ENCODE measurements at regions not wholly inside any gene's neighbourhood (a gene's known extent, or its start where the extent isn't known, plus 50 kb on each side); places are given as distances from the start of the nearest gene placed in this dataset.

DNA sequence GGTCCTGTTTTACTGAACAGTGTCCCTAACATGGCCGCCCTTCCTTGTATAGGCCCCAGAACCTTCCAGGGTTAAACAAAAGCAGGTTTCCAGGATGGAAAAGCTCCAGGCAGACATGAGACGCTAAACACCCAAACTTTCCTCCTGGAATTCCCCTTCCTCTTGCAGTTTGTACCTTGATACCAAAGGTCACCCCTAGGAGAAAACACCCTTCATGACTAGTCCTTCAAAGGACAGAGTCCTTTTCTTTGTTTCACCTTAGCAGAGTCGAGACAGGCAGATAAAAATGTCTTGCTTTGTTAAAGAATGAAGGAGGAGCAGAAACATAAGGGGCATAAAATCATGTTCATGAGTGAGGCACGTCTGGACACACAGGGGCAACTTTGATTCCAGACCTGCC, 247.5 kb downstream of the BCOR start:
- H3K4me3 ChIP-seq (replicated peaks in 1 of 2; ENCODE audit: low read depth in 2 of 2, low read length in 2 of 2), result no peak overlapping the region
- TF ChIP-seq, protein P1, sequence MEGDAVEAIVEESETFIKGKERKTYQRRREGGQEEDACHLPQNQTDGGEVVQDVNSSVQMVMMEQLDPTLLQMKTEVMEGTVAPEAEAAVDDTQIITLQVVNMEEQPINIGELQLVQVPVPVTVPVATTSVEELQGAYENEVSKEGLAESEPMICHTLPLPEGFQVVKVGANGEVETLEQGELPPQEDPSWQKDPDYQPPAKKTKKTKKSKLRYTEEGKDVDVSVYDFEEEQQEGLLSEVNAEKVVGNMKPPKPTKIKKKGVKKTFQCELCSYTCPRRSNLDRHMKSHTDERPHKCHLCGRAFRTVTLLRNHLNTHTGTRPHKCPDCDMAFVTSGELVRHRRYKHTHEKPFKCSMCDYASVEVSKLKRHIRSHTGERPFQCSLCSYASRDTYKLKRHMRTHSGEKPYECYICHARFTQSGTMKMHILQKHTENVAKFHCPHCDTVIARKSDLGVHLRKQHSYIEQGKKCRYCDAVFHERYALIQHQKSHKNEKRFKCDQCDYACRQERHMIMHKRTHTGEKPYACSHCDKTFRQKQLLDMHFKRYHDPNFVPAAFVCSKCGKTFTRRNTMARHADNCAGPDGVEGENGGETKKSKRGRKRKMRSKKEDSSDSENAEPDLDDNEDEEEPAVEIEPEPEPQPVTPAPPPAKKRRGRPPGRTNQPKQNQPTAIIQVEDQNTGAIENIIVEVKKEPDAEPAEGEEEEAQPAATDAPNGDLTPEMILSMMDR (IDR thresholded peaks at IDR 0.05; ENCODE audit: low read depth, low read length), result no peak
- DNase-seq (ENCODE audit: low read depth in 2 of 2), result no peak

DNA sequence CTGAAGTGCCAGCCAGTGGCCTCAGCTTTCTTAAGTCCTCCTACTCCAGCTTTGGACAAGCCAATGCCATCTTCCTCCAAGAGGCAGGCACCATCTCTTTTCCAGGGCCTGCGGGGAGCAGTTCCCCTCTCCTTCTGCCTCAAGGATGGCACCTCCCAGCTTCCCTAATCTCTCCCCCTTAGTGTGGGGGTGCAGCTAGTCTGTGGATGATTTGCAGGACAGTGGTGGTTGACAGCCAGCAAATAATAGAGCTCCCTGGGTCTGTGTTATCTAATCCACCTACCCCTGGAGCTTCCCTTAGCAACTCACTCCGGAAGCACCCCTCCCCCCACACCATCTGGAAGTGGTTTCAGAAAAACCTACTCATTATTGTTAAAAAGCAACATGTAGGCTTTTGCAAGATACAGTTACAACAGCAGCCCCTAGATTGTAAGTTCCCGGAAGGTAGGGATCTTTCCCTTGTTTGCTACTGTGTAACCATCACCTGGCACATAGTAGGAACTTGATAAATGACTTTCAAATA, 247.1 kb downstream of the BCOR start:
- peak in 1 of 2 donors; percentile 68 for DNase-seq (ENCODE audit: low read depth in 2 of 2)
- H3K4me3 ChIP-seq (replicated peaks in 1 of 2; ENCODE audit: low read depth in 2 of 2, low read length in 2 of 2), result no peak overlapping the region
- TF ChIP-seq, protein P1 (IDR thresholded peaks at IDR 0.05; ENCODE audit: low read depth, low read length), result no peak

DNA sequence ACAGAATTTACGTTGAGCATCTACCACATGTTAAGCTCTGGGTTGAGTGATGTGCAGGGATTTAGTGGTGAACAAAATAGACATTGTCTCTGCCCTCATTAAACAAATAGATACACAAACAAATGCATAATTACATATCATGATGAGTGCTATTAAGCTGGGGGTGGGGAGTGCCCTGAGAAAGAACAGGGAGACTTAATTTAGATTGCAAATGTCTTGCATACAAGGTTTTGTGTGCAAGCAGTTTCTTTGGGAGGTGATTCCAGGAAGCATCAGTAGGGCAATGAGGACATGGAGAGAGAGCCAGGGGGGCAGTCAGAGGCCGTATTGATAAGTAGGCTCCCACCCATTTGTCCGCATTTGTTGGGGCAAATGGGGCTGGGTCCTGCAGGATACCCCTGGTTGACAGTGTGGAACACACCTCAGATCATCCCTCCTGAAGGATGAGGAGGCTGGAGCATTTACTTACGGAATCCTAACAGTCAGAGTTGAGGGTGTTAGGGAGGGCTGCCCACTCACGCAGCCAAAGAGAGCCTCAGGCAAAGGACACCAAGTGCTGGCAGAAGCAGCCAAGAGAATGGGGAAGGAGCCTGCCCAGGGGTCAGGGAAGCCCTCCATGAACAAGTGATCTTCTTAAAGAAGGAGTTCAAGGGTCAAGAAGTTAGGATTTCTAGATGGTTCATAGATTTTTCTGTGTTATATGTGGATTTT, 245.9 kb downstream of the BCOR start:
- DNase-seq (ENCODE audit: low read depth in 2 of 2), result no peak

DNA sequence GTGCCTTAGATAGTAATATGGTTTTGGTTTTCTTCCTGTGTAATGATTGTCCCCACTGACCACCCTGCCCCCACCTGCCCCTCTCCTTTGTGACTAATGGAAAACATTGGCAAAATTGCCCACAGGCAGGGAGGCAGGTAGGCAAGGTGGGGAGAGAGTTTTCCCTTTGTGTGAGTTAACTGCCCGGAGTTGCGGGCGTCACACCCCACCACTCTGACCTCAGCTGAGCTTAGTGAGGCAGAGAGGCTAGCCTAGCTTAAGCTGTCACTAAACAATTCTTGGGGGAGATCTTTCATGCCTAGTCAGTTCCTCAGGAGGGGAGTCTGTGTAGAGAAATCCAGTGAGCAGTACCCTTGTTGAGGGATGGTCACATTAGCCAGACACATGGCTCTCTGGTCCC, 245.3 kb downstream of the BCOR start:
- TF ChIP-seq, protein P1 (IDR thresholded peaks at IDR 0.05; ENCODE audit: low read depth, low read length), result no peak
- no peak overlapping the region for H3K4me3 ChIP-seq (replicated peaks in 1 of 2; ENCODE audit: low read depth in 2 of 2, low read length in 2 of 2)
- DNase-seq (ENCODE audit: low read depth in 2 of 2), result no peak

More for the DNA sequence above, 245.9 kb downstream of the BCOR start:
- TF ChIP-seq, protein P1 (IDR thresholded peaks at IDR 0.05; ENCODE audit: low read depth, low read length), result no peak
- no peak overlapping the region for H3K4me3 ChIP-seq (replicated peaks in 1 of 2; ENCODE audit: low read depth in 2 of 2, low read length in 2 of 2)

DNA sequence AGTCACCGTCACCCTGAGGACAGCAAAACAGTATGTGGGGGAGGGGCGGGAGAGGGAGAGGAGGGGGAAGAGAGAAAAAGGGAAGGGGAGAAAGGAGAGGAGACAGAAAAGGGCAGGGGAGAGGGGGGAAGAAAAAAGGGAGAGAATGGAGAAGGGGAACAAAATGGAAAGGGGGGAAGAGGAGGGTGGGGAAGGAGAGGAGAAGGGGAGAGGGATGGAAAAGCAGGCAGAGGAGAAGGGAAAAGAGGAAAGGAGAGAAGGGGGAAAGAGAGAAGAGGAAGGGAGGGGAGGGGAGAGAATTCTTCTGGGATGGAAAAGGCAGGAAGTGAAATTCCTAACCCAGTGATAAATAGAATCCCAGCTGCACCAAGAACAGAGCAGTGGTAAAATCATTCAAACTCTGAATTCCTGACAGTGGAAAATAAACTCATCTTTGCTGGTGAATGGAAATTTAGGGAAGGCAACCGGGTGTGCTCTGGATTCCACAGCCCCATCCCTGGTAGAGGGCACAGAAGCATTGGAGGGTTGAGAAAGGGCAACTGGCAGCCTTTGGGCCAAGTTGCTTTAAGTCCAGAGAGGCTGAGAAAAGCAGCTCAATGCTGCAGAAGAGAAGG, 244.2 kb downstream of the BCOR start:
- TF ChIP-seq, protein P1 (IDR thresholded peaks at IDR 0.05; ENCODE audit: low read depth, low read length), result no peak
- no peak overlapping the region for H3K4me3 ChIP-seq (replicated peaks in 1 of 2; ENCODE audit: low read depth in 2 of 2, low read length in 2 of 2)
- no peak for DNase-seq (ENCODE audit: low read depth in 2 of 2)

DNA sequence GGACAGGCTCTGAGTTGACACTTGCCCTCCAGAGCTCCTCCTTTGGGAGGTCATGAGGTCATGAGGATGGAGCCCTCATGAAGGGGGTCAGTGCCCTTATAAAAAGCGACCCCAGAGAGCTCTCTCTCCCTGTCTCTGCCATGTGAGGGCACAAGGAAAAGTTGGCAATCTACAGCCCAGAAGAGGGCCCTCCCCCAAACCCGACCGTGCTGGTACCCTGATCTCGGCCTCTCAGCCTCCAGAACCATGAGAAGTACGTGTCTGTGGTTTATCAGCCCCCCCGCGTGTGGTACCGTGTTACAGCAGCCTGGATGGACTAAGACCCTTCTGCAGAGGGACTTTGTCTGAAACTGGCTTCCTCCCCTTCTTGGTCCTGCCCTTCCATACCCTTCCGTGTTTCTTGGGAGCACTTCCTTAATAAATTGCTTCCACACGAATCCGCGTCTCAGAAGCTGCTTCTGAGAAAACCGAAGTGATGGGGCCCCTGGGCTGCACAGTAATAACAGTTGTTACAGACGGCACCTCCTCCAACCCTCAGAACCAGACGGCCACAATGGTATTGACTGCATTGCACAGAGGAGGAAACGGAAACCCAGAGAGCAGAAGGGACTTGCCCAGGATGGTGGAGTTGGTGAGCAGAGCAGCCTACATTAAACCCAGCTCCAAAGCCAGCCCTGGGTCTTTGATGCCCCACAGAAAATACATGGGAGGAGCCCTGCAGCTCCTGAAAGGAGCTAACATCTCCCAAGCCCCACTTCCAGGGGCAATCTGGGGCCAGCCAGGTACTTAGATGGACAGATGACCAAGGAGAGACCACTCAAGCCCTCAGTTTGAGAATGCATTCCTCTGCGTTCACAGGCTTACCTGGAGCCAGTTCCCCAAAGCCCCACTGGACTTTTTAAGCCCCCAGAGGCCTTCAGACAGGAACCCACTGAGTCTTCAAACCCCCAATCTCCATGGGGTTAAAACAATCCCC, 242.7 kb downstream of the BCOR start:
- TF ChIP-seq, protein P1 (IDR thresholded peaks at IDR 0.05; ENCODE audit: low read depth, low read length), result no peak
- no peak for DNase-seq (ENCODE audit: low read depth in 2 of 2)
- no peak overlapping the region for H3K4me3 ChIP-seq (replicated peaks in 1 of 2; ENCODE audit: low read depth in 2 of 2, low read length in 2 of 2)

All from cardiac fibroblast (primary cell).